ENCODE measurements at regions not wholly inside any gene's neighbourhood (a gene's known extent, or its start where the extent isn't known, plus 50 kb on each side); places are given as distances from the start of the nearest gene placed in this dataset.

GRCh38 chr19:31881988-31882387 is 463.4 kb upstream of the ZNF507 start:
- TF ChIP-seq, protein P1, sequence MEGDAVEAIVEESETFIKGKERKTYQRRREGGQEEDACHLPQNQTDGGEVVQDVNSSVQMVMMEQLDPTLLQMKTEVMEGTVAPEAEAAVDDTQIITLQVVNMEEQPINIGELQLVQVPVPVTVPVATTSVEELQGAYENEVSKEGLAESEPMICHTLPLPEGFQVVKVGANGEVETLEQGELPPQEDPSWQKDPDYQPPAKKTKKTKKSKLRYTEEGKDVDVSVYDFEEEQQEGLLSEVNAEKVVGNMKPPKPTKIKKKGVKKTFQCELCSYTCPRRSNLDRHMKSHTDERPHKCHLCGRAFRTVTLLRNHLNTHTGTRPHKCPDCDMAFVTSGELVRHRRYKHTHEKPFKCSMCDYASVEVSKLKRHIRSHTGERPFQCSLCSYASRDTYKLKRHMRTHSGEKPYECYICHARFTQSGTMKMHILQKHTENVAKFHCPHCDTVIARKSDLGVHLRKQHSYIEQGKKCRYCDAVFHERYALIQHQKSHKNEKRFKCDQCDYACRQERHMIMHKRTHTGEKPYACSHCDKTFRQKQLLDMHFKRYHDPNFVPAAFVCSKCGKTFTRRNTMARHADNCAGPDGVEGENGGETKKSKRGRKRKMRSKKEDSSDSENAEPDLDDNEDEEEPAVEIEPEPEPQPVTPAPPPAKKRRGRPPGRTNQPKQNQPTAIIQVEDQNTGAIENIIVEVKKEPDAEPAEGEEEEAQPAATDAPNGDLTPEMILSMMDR (IDR thresholded peaks at IDR 0.05): no peak
- no peak for TF ChIP-seq POLR2A (IDR thresholded peaks at IDR 0.05)
